IPS-18a (cell line): ENCODE measurements at regions not wholly inside any gene's neighbourhood (a gene's known extent, or its start where the extent isn't known, plus 50 kb on each side); places are given as distances from the start of the nearest gene placed in this dataset.

Experiments
- H3K27ac ChIP-seq: one replicate; pipeline ENCODE4 v1.5.1; 2013; ENCODE audit warnings: low read length
- H3K27me3 ChIP-seq: one replicate; pipeline ENCODE4 v1.6.1; 2013; ENCODE audit warnings: mild to moderate bottlenecking, low read length; ENCODE audit not compliant: control insufficient read depth, insufficient read depth
- H3K36me3 ChIP-seq: one replicate; pipeline ENCODE4 v1.6.1; 2013; ENCODE audit warnings: low read depth, low read length; ENCODE audit not compliant: control insufficient read depth
- H3K4me1 ChIP-seq: one replicate; pipeline ENCODE4 v1.6.1; 2013; ENCODE audit warnings: low read depth, low read length; ENCODE audit not compliant: control insufficient read depth
- H3K4me3 ChIP-seq: one replicate; pipeline ENCODE4 v1.5.1; 2013; ENCODE audit warnings: low read length
- H3K9ac ChIP-seq: one replicate; pipeline ENCODE4 v1.6.1; 2013; ENCODE audit warnings: mild to moderate bottlenecking, low read length, moderate library complexity
- H3K9me3 ChIP-seq: one replicate; pipeline ENCODE4 v1.6.1; 2013; ENCODE audit warnings: low read depth, low read length; ENCODE audit not compliant: control insufficient read depth

GRCh38 chr4:152117933-152118507 lies 357.2 kb upstream of the GATB start:
- H3K9ac ChIP-seq = no peak overlapping the region
- H3K9me3 ChIP-seq = no peaks in the 10 kb centered on the region
- no peak overlapping the region for H3K27ac ChIP-seq
- no peak overlapping the region for H3K4me3 ChIP-seq
- no peaks in the 10 kb centered on the region for H3K27me3 ChIP-seq
- H3K36me3 ChIP-seq = no peaks in the 10 kb centered on the region
- H3K4me1 ChIP-seq = no peaks in the 10 kb centered on the region

DNA sequence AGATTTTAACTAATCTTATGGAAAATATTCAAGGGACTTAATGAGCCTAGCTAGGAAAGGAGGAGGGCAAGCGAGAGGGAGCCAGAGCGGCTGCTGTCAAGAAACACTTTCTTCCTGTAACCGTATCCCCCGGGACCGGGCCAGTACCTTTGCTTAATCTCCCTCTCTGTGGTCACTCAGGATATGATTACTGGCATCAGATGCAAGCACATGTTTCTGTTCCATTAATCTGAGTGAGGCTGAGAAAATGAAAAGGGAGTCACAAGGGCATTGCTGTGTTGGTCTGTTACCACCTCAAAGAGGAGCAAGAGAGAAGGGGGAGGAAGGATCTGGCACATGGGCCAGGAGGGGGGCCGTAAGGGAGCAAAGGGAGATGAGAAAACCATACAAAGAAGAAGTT lies 356.7 kb upstream of the GATB start:
- H3K36me3 ChIP-seq = no peaks in the 10 kb centered on the region
- H3K9ac ChIP-seq = no peak overlapping the region
- H3K4me3 ChIP-seq = no peak overlapping the region
- H3K27ac ChIP-seq = no peak overlapping the region
- no peaks in the 10 kb centered on the region for H3K27me3 ChIP-seq
- no peaks in the 10 kb centered on the region for H3K4me1 ChIP-seq
- H3K9me3 ChIP-seq = no peaks in the 10 kb centered on the region

GRCh38 chr4:152117054-152117453 lies 356.2 kb upstream of the GATB start:
- Histone ChIP-seq H3K36me3 (no peaks in the 10 kb centered on the region), H3K4me1 (no peaks in the 10 kb centered on the region), H3K27me3 (no peaks in the 10 kb centered on the region), H3K9ac (no peak overlapping the region), H3K27ac (no peak overlapping the region), H3K9me3 (no peaks in the 10 kb centered on the region), H3K4me3 (no peak overlapping the region)

- no peak overlapping the region for H3K9ac ChIP-seq
- H3K4me3 ChIP-seq = no peak overlapping the region
- H3K27ac ChIP-seq = no peak overlapping the region
- no peaks in the 10 kb centered on the region for H3K36me3 ChIP-seq
- H3K27me3 ChIP-seq = no peaks in the 10 kb centered on the region
- no peaks in the 10 kb centered on the region for H3K4me1 ChIP-seq
- H3K9me3 ChIP-seq = no peaks in the 10 kb centered on the region
These were observed 355.0 kb upstream of the GATB start for GRCh38 chr4:152115794-152116193.

DNA sequence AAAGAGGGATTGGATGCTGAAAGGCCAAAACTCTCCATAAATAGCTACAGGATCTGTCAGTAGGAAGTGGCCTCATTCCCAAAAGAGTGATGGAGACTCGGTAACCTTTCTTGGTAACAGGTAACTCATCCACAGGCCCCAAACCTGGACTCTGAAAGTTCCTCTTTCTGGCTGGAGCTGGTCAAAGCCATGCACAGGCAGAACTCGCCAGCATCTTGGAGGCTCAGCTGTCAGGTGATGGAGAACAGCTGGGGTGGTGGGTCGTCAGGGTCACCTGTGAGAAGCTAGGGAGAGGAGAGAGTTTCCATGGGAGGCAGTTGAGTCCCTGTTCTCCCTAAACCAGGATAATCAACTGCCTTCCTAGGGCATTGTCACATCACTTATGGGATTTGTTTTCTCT lies 354.3 kb upstream of the GATB start:
- no peaks in the 10 kb centered on the region for H3K9me3 ChIP-seq
- no peak overlapping the region for H3K4me3 ChIP-seq
- H3K4me1 ChIP-seq = no peaks in the 10 kb centered on the region
- no peak overlapping the region for H3K9ac ChIP-seq
- no peaks in the 10 kb centered on the region for H3K36me3 ChIP-seq
- H3K27me3 ChIP-seq = no peaks in the 10 kb centered on the region
- no peak overlapping the region for H3K27ac ChIP-seq

DNA sequence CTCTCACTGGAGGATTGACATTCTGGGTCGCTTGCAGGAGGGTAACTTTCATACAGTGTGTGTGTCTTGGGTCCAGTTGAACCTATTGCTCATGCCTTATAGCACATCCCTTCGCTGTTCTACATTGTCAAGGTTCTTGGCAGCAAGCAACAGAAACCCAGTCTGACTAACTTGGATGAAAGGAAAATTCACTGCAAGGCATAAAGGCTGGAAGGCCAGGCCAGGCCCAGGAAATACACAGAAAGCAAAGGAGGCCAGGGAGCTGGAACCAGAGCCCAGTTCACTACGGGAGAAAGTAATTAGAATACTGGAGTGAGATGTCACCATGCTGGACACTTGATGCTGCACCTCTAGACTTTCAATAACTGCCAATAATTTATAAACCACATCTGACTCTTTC lies 353.8 kb upstream of the GATB start:
- Histone ChIP-seq H3K9ac (no peak overlapping the region), H3K27ac (no peak overlapping the region), H3K4me3 (no peak overlapping the region), H3K27me3 (no peaks in the 10 kb centered on the region), H3K4me1 (no peaks in the 10 kb centered on the region), H3K9me3 (no peaks in the 10 kb centered on the region), H3K36me3 (no peaks in the 10 kb centered on the region)

DNA sequence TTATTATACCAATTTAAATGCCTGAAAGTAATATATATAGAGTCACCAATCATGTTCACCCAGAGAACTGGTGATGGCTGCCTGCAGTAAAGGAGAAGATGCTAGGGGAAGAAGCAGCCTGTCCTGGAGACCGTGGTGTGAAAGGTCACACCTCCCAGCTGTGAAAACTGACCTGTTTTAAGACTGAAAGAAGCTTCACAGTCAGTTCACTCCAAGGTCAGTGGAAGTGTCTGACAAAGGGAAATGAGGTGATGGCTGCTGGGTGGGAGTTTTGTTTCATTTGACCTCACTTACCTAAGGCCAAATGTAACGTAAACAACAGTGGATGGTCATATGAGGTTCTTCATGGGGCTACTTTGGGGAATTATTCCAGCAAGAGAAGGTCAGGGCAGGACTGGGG lies 352.1 kb upstream of the GATB start:
- Histone ChIP-seq H3K27ac (no peak overlapping the region), H3K27me3 (no peaks in the 10 kb centered on the region), H3K9ac (no peak overlapping the region), H3K36me3 (no peaks in the 10 kb centered on the region), H3K9me3 (no peaks in the 10 kb centered on the region), H3K4me3 (no peak overlapping the region), H3K4me1 (no peaks in the 10 kb centered on the region)

GRCh38 chr4:152112190-152112589 lies 351.4 kb upstream of the GATB start:
- Histone ChIP-seq H3K27ac (no peak overlapping the region), H3K9ac (no peak overlapping the region), H3K36me3 (no peaks in the 10 kb centered on the region), H3K4me1 (no peaks in the 10 kb centered on the region), H3K9me3 (no peaks in the 10 kb centered on the region), H3K27me3 (no peaks in the 10 kb centered on the region), H3K4me3 (no peak overlapping the region)

DNA sequence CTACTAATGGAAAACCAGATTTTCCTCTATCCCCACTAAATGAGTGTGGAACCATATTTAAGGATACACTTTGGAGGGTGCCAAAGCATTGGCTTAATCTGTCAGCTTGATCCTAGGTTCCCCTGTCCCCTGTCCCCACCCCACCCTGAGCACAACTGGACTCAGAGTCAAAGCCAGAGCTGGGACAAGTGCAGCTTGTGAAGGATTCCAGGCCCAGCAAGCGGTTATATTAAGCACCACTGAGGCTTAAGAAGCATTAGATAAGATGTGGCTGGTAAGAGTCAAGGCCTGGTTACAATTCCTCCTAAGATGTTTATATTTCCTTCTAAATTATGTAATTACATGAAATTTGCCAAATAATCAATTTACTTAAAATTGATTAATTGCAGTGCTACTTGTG lies 350.0 kb upstream of the GATB start:
- Histone ChIP-seq H3K27ac (no peak overlapping the region), H3K4me1 (no peaks in the 10 kb centered on the region), H3K9ac (no peak overlapping the region), H3K27me3 (no peaks in the 10 kb centered on the region), H3K9me3 (no peaks in the 10 kb centered on the region), H3K4me3 (no peak overlapping the region), H3K36me3 (no peaks in the 10 kb centered on the region)

DNA sequence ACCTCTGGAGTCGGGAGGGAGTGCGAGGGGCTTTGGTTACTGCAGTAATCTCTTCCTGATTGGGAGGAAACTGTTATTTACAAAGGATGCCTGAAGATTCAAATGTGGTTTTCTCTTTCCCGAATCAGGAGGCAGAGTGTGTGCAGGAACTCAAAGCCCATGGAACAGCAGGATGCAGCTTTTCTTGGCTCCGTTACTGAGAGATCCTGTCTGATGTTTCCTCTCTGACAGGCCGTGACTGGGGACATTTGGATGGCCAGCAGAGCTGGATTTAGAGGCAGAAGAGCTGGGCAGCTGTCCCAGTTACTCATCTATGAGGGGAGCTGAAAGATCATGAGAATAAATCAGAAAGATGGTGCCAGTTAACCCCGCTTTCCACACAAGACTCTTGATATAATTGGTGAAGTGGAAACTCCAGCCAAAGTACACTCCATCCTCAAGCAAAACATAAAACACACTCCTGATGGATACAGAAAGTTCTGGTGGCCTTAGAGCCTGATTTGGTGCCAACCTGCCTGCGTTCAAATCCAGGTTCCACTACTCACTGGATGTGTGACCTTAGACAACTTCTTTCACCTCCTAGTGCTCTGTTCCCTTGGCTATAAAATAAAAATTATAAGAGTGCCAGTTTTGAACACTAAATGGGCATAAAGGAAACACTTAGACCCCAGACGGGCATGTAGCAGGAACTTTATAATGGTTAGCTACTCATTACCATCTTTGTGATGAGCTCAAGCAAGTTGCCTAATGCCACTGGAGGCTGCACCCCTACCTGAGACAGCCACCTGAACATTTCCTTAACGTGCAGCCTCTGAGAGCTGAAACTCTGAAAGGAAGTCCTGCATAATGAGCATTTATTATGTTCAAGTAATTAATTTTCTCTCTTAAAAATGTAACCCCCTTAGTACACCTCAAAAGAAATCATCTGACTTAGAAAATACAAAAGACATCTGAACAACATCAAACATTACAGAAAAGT lies 349.0 kb upstream of the GATB start:
- Histone ChIP-seq H3K27ac (no peak overlapping the region), H3K36me3 (no peaks in the 10 kb centered on the region), H3K27me3 (no peaks in the 10 kb centered on the region), H3K4me1 (no peaks in the 10 kb centered on the region), H3K9ac (no peak overlapping the region), H3K9me3 (no peaks in the 10 kb centered on the region), H3K4me3 (no peak overlapping the region)

DNA sequence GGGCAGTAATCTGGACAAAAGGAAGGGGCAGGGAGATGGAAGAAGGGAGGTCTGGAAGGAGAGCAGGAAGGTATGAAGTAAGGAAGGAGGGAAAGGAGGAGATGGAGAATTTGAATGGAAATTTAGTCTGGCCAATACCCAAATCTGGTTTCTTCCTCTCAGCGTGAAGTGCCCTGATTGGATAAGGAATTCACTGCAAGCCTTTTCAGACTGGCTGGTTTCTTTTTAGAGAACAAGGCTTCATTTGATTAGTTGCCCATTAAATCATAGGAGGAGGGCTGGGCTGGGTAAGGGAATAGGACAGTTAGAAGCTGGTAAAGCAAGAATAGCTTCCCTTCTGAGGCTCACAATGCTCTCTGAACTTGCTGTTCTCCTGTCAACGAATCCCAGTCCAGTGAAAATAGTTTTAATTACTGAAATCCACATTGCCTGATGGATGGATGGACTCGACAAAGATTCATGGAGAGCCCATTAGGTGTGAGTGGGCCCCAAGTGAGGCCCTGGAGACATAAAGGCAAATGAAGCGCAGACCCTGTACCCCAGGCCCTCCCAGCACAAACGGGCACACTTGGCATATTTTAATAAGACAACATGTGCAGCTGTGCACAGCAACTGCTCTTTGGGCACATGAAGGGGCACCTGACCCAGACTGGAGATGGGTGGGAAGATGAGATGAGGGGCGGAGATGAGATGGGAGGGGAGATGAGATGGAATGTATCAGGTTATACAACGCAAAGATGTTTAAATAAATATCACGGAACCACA lies 347.1 kb upstream of the GATB start:
- no peak overlapping the region for H3K27ac ChIP-seq
- H3K36me3 ChIP-seq = no peaks in the 10 kb centered on the region

More for the DNA sequence above, 347.1 kb upstream of the GATB start:
- Histone ChIP-seq H3K4me3 (no peak overlapping the region), H3K4me1 (no peaks in the 10 kb centered on the region), H3K27me3 (no peaks in the 10 kb centered on the region), H3K9me3 (no peaks in the 10 kb centered on the region), H3K9ac (no peak overlapping the region)
